Bronchial epithelial cell (primary cell): ENCODE measurements at regions not wholly inside any gene's neighbourhood (a gene's known extent, or its start where the extent isn't known, plus 50 kb on each side); places are given as distances from the start of the nearest gene placed in this dataset.

Experiments used
- DNase-seq: peaks from one replicate; pipeline ENCODE4 v3.0.0-alpha.2; 2010; ENCODE audit warnings: low read depth
- FAIRE-seq: peaks from 2 replicates; lab custom pipeline; 2011; peaks lifted over from hg19 to GRCh38; lab: Jason Lieb, UNC
- H3K27me3 ChIP-seq: 2 replicates; pipeline ENCODE4 v1.5.1; 2011; ENCODE audit warnings: low read length; ENCODE audit not compliant: control insufficient read depth, insufficient read depth
- H3K36me3 ChIP-seq: 2 replicates; pipeline ENCODE4 v1.5.1; 2011; ENCODE audit warnings: low read length; ENCODE audit not compliant: control insufficient read depth, insufficient read depth
- H3K4me3 ChIP-seq: 2 replicates; pipeline ENCODE4 v1.5.1; 2011; ENCODE audit warnings: mild to moderate bottlenecking, low read depth, low read length, control low read depth
- CTCF ChIP-seq: IDR thresholded peaks from 2 replicates; pipeline ENCODE4 v1.5.1; 2011; ENCODE audit warnings: mild to moderate bottlenecking, moderate library complexity, low read length, control low read depth, inconsistent platforms; ENCODE audit not compliant: insufficient read depth, severe bottlenecking

GRCh38 chr11:29012507-29012906 lies 904.3 kb downstream of the METTL15 start:
- Histone ChIP-seq H3K4me3 (no peak overlapping the region), H3K36me3 (no peaks in the 10 kb centered on the region), H3K27me3 (no peaks in the 10 kb centered on the region)
- FAIRE-seq (no peak), DNase-seq (no peak)
- TF ChIP-seq CTCF: no peak

GRCh38 chr11:29009426-29009825 lies 901.2 kb downstream of the METTL15 start:
- no peak for TF ChIP-seq CTCF
- Histone ChIP-seq H3K4me3 (no peak overlapping the region), H3K36me3 (no peaks in the 10 kb centered on the region), H3K27me3 (no peaks in the 10 kb centered on the region)
- FAIRE-seq (no peak), DNase-seq (no peak)

- H3K36me3 ChIP-seq: no peaks in the 10 kb centered on the region
- no peak for TF ChIP-seq CTCF
- FAIRE-seq: no peak
These were observed 900.3 kb downstream of the METTL15 start for GRCh38 chr11:29008481-29008880.

GRCh38 chr11:29006668-29007067 lies 898.5 kb downstream of the METTL15 start:
- Histone ChIP-seq H3K4me3 (no peak overlapping the region), H3K27me3 (no peaks in the 10 kb centered on the region), H3K36me3 (no peaks in the 10 kb centered on the region)
- no peak for FAIRE-seq
- no peak for TF ChIP-seq CTCF
- DNase-seq: no peak

More at GRCh38 chr11:29008481-29008880, 900.3 kb downstream of the METTL15 start:
- no peaks in the 10 kb centered on the region for H3K27me3 ChIP-seq
- DNase-seq: no peak
- H3K4me3 ChIP-seq: no peak overlapping the region

- TF ChIP-seq CTCF: no peak
- no peak for DNase-seq
These were observed 897.3 kb downstream of the METTL15 start for GRCh38 chr11:29005401-29005980.

GRCh38 chr11:29002816-29003215 lies 894.6 kb downstream of the METTL15 start:
- no peaks in the 10 kb centered on the region for H3K27me3 ChIP-seq
- H3K36me3 ChIP-seq: no peaks in the 10 kb centered on the region
- no peak for TF ChIP-seq CTCF
- no peak overlapping the region for H3K4me3 ChIP-seq
- DNase-seq (no peak), FAIRE-seq (no peak)

More at GRCh38 chr11:29005401-29005980, 897.3 kb downstream of the METTL15 start:
- Histone ChIP-seq H3K27me3 (no peaks in the 10 kb centered on the region), H3K36me3 (no peaks in the 10 kb centered on the region), H3K4me3 (no peak overlapping the region)
- no peak for FAIRE-seq
